ENCODE measurements at regions not wholly inside any gene's neighbourhood (a gene's known extent, or its start where the extent isn't known, plus 50 kb on each side); places are given as distances from the start of the nearest gene placed in this dataset.
"Not testable (repeated sequence)": the region's sequence is repeated elsewhere in the genome, so short reads cannot be mapped to it uniquely, and the experiment has no call there.

DNA sequence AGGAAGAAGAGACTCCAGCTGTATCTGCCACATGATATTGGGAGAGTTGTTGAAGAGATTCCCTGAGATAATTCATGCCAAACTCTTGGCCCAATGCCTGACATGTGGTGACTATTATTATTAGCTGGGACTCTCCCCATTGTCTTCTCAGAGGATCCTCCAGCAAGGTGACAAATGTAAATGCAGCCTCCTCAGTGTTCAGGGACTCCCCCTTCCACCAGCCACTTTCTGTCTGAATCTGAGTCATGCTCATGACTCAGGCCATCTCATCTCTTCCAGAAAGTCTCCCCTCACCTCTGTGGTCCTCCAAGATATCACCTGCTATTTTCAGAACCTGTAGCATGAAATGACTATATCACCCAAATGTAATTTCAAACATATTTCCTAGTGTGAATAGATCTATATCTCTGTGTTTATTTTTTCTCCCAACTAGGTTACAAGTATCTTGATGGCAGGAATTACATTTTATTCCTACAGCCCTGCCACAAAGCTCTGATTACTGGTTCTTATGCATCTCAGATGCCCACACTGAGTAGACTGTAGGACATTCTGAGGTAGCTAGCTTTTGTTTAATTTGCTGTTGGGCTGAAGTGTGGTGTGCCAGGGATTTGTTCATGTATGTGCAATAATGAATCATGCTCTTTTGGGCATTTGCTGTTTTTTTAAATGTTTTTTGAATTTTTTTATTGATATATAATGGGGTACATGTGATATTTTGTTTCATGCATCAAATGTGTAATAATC is 126.6 kb upstream of the IL12B start:
- DNase-seq (ENCODE audit: low spot score): peak; percentile 93

DNA sequence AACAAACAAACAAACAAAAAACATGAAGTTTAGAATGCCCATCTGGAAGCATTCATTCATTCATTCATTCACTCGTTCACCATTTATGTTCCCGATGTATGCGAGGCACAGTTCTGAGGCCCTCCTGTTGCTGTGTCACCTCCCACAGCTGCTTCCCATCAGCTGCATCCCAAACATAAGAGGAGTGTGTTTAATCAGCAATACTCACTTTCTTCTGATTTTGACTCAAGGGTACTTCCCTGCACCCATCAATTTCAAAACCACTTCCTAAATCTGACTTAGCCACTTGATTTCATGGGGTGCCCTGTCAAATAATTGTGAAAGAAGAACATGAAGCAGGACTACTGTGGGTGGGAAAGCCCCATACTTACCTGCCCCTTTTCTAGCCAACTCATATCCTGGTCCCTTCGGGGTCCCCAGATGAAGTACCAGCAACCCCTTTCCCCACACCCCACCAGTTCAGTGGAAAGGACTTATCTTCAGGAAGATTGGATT is 128.0 kb upstream of the IL12B start:
- no peak for DNase-seq (ENCODE audit: low spot score)

DNA sequence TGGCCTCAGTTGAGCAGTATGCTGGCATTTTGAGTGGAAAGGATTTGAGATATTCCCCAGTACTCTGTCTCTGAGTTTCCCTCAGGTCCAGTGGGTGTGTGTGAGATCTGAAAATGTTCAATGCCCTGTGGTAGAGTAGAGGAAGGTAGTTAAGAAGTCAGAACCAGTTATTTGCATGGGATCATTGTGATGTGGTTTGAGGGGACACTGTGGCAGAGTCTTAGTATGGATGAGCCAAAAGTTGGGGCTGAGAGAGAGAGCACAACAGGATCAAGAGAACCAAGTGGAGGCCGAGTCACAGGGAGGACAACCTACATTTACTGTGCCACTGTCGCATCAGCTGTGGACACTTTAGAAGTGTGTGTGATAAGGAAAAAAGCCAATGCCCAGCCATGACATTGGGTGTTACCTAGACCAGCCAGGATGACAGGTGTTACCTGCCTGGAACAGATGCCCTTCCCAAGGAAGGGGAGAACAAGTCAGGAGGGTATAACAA is 128.9 kb upstream of the IL12B start:
- no peak for DNase-seq (ENCODE audit: low spot score)

DNA sequence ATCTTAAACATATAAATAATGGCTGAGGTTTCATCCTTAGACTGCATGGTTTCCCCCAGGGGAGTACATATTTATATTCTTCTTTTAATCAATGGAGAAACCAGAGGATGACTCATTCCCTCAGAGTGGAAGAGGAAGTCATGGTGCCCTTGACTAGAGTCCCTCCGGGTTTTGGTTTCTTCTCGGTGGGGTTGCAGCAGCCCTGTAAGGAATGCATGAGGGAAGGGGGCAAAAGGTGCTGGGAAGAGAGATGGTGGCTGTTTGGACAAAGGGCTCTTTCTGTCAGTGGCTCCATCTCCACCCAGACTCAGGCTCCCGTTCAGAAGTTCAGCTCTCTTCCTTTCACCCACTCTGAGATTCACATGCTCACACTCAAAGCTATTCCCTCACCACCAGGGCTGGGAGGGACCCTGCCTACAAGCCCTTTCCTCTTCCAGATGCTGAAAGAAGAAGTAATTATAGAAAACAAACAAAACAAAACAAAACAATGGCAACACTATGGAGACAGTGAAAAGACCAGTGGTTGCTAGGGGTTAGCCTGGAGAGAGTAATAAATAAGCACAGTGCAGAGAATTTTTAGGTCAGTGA is 129.8 kb upstream of the IL12B start:
- peak; percentile 57 for DNase-seq (ENCODE audit: low spot score)

DNA sequence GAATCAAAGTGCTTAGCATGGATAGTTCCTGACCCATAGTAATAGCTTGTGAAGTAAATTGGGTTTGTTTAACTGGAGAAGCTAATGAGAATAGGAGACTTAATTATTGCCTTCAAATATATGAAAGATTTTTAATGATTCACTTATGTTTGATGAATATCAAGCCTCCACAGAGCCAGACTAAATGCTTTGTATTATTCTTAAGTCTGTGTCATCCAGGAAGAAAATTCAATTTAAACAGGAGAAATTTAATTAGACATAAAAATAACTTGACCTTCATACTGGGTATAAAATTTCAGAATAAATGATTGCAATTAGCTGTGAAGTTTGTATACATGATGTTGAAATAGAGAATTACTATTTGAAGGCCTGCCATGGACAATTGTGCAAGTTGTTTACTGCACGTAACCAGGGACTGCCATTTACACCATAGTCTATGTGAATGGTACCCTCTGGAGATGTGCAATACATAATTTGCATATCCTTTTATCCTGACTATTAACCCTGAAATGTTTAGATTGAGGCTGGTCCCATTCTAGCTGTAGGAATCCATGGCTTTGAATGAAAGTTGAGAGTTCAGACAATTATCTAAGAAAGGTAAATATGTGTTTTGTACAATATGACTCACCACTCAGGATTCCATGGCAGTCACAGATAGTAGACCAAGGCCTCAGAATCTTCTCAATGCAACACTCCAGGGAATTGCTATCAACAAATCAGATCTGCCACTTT is 133.5 kb upstream of the IL12B start:
- DNase-seq (ENCODE audit: low spot score): peak; percentile 69

DNA sequence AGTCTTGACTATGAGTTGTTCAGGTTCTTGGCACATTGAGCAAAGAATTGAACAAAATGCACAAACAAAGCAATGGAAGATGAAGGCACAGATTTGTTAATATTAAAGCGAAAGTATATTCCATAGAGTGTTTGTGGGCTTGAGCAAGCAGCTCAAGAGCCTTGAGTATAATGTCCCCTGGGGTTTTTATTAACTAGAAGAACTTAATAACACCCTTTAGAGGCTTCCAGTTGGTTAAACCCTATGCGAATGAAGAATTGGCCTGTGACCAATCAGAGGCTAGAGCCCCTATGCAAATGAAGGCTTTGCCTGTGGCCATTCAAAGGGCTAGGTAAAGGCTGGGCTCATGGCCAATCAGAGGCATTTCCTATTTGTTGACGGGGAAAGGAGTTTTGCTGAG is 135.3 kb upstream of the IL12B start:
- DNase-seq (ENCODE audit: low spot score): no peak

DNA sequence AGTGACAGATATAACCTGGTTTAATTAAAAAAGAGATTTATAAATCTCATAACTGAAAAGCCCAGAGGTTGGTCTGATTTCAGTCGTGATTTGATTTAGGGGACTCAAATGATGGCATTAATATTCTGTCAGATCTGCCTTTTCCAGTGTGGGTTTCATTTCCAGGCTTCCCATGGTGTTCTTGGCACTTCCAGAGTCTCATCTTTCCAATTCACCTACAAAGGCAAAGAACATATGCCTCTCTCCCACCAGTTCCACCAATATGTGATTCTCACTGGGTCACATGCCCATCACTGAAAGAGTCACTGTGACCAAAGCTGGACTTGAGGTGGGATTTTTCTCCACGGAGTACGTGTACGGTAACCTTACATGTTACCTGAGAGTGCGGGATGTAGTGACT is 137.4 kb upstream of the IL12B start:
- DNase-seq (ENCODE audit: low spot score): no peak

DNA sequence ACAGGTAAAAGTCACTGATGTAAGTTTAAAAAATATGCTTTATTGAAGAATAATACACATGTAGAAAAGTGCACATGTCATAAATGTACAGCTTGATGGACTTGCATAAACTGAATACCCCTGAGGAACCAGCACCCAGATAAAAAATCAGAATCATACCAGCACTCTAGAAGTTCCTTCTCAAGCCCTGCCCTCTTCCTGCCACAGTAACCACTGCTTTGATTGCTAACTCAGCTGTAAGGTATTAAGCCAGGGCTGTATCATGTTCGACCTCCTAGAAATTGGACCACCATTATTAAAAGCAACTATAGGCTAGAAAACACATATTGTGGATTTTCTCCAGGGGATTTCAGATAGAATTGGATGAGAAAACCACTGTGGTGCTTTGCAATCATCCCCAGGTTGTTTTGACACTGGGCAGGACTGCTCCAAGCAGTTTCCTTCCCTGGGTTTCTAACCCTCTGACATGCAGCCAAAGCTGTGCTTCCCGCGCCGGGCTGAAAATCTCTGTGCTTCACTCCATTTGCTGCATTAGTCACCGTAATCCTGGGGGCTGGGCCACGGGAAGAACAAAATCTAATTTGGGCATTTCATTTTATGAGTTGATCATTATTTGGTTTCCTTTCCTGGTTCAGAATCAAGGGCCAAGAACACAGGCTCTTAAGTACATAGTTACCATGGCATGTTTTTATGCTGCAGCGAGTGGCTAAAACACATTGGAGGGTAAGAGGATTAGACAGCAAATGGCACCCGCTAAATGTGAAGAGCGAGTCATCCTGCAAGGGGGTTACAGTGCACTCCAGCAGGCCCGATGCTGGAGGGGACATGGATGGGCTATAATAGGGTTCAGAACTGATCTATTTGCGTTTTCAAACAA is 139.4 kb upstream of the IL12B start:
- peak; percentile 14 for DNase-seq (ENCODE audit: low spot score)

DNA sequence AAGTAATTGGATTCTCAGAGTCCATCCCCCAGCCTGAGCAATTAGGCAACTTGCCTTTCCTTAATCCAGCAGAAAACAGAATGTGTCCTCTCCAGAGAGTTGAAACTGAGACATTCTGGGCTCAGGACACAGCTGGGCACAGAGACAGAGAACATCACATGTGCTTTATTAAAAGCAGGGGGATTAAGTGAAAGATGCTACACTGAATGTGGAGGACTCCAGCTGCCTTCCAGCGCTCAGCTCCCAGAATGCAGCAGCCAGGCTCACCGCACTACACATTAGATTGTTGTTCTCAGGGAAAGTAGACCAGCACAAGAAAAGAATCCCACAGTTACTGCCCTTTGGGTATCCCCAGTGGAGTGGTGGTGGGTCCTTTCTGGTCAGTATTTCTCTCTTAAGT is 141.6 kb upstream of the IL12B start:
- DNase-seq (ENCODE audit: low spot score): no peak

DNA sequence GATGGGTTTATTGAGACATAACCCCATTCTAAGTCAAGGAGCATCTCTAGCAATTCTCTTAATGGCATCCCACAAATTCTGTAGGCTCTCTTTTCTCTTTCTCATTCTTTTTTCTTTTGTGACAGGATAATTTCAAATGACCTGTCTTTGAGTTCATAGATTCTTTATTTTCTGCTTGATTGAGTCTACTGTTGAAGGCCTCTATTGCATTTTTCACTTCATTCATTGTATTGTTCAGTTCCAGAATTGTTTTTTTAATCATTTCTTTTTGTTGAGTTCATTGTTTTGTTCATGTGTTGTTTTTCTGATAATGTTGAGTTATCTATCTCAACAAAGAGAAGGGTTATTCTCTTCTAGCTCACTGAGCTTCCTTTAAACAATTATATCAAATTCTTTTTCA is 144.7 kb upstream of the IL12B start:
- DNase-seq (ENCODE audit: low spot score): no peak

DNA sequence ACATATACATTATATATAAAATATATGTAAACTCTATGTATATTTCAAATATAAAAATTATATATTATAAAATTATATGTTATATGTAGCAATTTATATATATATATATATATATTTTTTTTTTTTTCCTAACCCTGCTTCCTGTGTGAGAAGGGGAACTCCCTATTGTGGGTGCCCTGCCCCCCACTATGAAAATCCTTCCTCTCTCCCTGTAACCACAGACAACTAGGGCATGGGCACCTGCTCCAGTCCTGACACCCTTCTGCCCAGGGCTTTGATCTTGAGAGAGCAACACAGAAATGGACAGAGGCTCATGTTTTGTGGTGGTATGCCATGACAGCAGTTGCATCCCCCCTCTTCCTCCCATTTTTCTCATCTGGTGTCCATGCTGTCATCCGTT is 148.7 kb upstream of the IL12B start:
- DNase-seq (ENCODE audit: low spot score): no peak

DNA sequence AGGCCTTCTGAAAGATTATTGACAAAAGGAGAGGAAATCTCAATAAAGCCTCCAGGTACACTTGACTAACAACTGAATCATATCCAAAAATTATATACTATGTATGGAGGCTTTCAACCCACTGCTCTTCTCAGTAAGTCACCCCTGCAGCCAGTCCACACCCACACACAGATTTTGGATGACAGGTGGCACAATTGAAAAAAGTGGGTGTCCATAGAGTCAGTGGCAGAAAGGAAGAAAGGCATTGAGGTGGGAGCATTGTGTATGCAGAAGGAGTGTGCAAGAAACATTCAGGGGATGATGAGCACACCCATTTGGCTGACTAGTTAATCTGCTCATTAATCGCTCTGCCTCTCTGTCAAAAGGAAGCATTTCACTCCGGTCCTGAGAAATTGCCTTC is 150.6 kb upstream of the IL12B start:
- no peak for DNase-seq (ENCODE audit: low spot score)

DNA sequence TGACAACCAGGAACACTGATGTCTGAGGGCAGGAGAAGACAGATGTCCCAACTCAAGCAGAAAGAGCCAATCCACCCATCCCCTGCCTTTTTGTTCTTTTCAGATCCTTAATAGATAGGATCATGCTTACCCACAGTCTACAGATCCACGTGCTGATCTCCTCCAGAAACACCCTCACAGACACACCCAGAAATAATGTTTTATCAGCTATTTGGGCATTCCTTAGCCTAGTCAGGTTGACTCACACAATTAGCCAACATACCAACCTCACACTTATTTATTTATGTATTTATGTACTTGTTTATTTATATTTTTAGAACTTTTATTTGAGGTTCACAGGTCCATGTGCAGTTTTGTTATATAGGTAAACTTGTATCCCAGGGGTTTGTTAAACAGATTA is 151.5 kb upstream of the IL12B start:
- DNase-seq (ENCODE audit: low spot score): no peak

DNA sequence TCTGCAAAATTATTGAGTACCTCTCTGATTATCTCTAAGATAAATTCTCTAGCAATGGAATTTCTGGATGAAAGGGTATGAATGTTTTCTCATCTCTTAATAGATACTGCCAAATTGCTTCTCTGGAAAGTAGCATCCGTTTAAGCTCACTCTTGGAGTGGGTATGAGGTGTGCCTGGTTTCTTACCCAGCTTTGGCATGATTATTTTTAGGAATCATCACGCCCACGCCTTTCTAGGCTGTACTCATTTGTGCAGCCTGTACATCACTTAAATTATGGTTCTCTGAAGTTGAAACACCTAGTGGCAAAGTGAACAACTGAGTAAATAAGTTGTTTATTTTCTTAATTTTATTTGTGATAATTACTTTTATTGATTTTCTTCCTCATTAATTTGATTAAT is 156.5 kb upstream of the IL12B start:
- no peak for DNase-seq (ENCODE audit: low spot score)

DNA sequence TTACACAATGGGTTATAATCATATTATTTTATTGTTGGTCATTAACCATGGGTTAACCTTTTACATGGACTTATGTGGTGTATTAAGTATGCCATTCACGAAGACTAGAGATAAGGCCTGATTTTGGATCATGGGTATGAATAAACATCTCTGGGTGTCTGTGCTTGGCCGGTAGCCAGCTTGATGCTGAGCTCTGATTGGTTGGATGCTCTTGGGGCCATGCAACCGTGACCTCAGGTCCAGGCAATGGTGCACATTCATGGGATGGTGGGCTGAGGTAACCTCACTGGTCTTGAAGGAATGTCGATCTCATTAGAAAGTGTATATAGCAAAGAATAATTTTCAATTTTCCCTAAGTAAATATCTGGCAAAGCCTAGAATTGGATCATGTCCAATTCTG is 158.2 kb upstream of the IL12B start:
- peak; percentile 28 for DNase-seq (ENCODE audit: low spot score)

DNA sequence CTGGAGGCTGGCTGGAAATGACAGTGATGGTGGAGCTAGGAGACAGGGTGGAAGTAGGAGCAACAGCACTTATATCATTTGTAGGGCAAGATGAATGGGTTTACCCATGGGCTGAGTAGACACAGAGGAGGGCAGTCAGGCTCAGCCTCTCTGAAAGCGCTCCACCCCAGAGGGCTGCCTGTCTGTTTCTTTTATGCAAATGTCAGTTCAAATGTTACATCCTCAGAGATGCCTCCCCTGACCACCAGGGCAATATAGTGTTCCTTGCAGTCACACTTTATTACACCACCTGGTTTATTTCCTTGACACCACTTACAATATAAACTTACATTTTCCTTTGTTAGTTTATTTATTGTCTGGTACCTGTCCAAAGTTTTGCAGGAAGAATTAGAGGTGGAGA is 159.5 kb upstream of the IL12B start:
- no peak for DNase-seq (ENCODE audit: low spot score)

DNA sequence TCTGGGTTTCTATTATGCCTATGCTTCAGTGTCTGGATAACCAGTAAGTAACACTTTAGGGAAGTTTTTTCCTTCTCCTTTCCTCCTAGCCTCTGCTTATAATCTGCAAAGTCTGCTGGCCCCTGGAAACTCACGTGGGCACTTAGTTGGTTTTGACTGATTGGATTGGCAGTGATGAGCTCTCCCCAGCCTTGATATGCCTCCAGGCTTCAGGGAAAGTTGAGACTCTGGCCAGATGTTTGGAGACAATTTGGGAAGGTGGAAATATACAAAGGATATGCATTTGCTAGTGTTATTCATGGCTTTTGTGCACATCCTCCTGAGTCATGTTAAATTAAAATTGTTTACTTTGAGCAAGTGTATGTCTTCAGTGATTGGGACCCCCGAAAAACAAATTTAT is 160.2 kb upstream of the IL12B start:
- no peak for DNase-seq (ENCODE audit: low spot score)

DNA sequence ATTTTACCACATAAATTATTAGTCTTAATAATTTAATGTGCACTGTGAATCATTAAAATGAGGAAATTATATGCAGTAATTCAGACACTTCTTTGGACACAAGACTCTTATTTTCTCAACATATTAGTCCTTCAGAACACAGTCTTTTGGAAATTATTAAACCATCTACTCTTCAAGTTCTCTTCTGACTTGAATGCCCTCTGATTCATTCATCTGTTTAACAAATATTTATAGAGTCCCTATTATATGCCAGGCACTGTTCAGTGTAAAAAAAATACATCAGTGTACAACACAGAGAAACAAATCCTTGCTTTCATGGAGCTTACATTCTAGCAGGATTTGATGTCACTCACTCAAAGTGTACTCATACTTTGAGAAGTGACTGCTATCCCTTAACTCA is 163.4 kb upstream of the IL12B start:
- DNase-seq (ENCODE audit: low spot score): no peak

DNA sequence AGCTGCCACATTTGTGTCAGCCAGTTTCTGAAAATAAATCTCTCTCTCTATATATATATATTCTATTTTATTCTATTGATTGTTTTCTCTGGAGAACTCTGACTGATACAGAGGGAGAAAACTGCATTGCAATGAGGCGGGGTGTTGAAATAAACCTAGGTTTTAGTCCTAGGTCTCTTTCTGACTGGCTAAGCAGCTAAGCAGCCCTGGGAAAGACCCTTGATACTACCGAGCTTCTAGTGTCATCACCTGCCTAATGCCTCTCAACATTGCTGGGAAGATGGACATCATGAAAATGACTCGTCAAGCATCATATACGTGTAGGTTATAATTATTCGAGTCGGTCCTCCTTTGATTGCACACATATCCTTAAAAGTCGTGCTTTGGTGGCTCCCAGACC is 166.5 kb upstream of the IL12B start:
- no peak for DNase-seq (ENCODE audit: low spot score)

DNA sequence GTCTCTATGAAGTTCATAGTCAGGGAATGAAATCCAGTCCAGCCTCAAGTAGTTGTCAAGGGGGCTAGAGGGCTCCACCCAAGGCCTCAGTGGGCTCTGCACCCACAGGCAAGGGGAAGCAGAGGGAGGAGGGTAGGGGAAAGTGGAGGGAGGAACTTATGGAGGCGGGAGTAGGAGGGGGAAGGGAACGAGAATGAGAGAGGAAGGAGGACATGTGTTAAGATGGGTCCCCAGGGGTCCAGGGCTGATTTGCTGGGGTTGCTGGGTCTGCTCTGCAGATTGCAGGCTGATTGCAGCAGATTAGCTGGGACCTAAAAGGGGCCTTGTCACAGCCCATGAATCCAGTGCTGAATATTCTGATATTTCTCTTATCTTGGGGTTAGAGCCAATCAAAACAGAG is 166.9 kb upstream of the IL12B start:
- DNase-seq (ENCODE audit: low spot score): no peak

DNA sequence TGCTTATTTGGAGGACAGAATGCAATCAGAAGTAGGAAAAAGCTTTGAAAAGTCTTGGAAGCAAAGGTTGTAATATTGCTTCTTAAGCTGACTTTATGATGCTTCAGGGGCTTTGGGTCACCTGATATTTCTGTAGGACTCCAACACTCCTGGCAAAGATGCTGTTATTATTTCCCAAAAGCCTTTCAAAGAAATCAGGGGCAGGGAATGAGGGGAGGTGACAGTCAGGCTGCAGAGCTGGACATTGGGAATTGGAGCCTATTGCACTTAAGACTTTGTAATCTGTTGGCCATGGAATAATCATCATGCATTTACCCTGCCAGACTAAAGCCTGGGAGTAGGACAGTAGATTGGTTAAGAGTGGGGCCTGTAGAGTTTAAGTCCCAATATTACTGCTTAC is 168.3 kb upstream of the IL12B start:
- DNase-seq (ENCODE audit: low spot score): no peak

DNA sequence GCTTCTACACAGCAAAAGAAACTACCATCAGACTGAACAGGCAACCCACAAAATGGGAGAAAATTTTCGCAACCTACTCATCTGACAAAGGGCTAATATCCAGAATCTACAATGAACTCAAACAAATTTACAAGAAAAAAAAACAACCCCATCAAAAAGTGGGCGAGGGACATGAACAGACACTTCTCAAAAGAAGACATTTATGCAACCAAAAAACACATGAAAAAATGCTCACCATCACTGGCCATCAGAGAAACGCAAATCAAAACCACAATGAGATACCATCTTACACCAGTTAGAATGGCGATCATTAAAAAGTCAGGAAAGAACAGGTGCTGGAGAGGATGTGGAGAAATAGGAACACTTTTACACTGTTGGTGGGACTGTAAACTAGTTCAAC is 171.8 kb upstream of the IL12B start:
- DNase-seq (ENCODE audit: low spot score): not testable (repeated sequence)
